H1 (cell line): ENCODE measurements at regions not wholly inside any gene's neighbourhood (a gene's known extent, or its start where the extent isn't known, plus 50 kb on each side); places are given as distances from the start of the nearest gene placed in this dataset.

Experiments
- POLR2A ChIP-seq, 2 experiments: IDR thresholded peaks; 1 replicate in 1 of 2; 2 replicates in 1 of 2; pipeline ENCODE4 v1.6.1; 2011; ENCODE audit warnings: low read depth in 2 of 2, low read length in 2 of 2, mild to moderate bottlenecking in 2 of 2; ENCODE audit errors: control extremely low read depth in 1 of 2
- TAF1 ChIP-seq: IDR thresholded peaks from 2 replicates; pipeline ENCODE4 v1.6.1; 2011; ENCODE audit warnings: mild to moderate bottlenecking, low read depth, low read length
- TBP ChIP-seq: IDR thresholded peaks from 2 replicates; pipeline ENCODE4 v1.6.1; 2011; ENCODE audit warnings: low read depth, low read length, improper control_type of control experiment
- TEAD4 ChIP-seq: IDR thresholded peaks from 2 replicates; pipeline ENCODE4 v1.6.1; 2012; ENCODE audit warnings: low read depth, low read length, inconsistent platforms, mixed read lengths
- ZNF274 ChIP-seq: IDR thresholded peaks from 2 replicates; pipeline ENCODE4 v1.7.0; 2012; ENCODE audit warnings: low read length, borderline replicate concordance; ENCODE audit errors: extremely low read depth
- TF ChIP-seq, protein P1 (sequence below), 3 experiments: IDR thresholded peaks; 1 replicate in 2 of 3; 2 replicates in 1 of 3; pipeline versions ENCODE4 v1.5.1 to v1.6.1; 2011; ENCODE audit warnings: low read length in 3 of 3, mild to moderate bottlenecking in 3 of 3, inconsistent platforms in 2 of 3, low read depth in 1 of 3, moderate library complexity in 1 of 3; ENCODE audit not compliant: insufficient read depth in 1 of 3; ENCODE audit errors: control extremely low read depth in 1 of 3
- TF ChIP-seq, protein P2 (sequence below): IDR thresholded peaks from 2 replicates; pipeline ENCODE4 v1.6.1; 2012; ENCODE audit warnings: inconsistent platforms

DNA sequence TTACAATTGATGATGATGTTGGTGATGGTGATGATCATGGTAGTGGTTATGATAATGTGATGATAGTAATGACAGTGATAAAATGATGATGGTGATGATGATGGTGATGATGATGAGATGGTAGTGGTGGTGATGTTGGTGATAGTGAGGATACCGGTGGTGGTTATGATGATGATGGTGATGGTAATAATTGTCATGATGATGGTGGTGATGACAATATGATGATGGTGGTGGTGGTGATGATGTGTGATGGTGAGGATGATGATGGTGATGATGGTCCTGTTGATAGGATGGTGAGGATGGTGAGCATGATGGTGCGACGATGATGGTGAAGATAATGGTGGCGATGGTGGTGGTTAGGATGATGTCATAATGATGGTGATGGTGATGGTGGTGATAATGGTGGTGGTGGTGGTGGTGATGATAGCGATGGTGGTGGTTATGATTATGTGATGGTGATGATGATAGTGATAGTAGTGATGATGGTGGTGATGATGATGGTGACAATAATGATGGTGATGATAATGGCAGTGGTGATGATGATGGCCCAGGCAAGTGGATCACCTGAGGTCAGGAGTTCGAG is 1129.9 kb downstream of the BRD1 start:
- TF ChIP-seq, protein P1, sequence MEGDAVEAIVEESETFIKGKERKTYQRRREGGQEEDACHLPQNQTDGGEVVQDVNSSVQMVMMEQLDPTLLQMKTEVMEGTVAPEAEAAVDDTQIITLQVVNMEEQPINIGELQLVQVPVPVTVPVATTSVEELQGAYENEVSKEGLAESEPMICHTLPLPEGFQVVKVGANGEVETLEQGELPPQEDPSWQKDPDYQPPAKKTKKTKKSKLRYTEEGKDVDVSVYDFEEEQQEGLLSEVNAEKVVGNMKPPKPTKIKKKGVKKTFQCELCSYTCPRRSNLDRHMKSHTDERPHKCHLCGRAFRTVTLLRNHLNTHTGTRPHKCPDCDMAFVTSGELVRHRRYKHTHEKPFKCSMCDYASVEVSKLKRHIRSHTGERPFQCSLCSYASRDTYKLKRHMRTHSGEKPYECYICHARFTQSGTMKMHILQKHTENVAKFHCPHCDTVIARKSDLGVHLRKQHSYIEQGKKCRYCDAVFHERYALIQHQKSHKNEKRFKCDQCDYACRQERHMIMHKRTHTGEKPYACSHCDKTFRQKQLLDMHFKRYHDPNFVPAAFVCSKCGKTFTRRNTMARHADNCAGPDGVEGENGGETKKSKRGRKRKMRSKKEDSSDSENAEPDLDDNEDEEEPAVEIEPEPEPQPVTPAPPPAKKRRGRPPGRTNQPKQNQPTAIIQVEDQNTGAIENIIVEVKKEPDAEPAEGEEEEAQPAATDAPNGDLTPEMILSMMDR (IDR thresholded peaks at IDR 0.05; ENCODE audit: control extremely low read depth in 1 of 3, insufficient read depth in 1 of 3, low read depth in 1 of 3, low read length in 3 of 3), result no peak
- TF ChIP-seq ZNF274 (no peak), POLR2A (IDR thresholded peaks at IDR 0.05; ENCODE audit: control extremely low read depth in 1 of 2, low read depth in 2 of 2, low read length in 2 of 2) (no peak), TAF1 (no peak), TBP (no peak), TEAD4 (no peak)
- TF ChIP-seq, protein P2, sequence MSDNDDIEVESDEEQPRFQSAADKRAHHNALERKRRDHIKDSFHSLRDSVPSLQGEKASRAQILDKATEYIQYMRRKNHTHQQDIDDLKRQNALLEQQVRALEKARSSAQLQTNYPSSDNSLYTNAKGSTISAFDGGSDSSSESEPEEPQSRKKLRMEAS, result no peak
